Brain pericyte (primary cell): ENCODE measurements at regions not wholly inside any gene's neighbourhood (a gene's known extent, or its start where the extent isn't known, plus 50 kb on each side); places are given as distances from the start of the nearest gene placed in this dataset.
A peak's percentile ranks its signal among the peaks of the same experiment; 100 is the strongest.
"Not testable (repeated sequence)": the region's sequence is repeated elsewhere in the genome, so short reads cannot be mapped to it uniquely, and the experiment has no call there.

Source experiments
- DNase-seq: peaks from one replicate; pipeline ENCODE4 v3.0.0-alpha.2; 2012; ENCODE audit warnings: low read depth, low spot score

DNA sequence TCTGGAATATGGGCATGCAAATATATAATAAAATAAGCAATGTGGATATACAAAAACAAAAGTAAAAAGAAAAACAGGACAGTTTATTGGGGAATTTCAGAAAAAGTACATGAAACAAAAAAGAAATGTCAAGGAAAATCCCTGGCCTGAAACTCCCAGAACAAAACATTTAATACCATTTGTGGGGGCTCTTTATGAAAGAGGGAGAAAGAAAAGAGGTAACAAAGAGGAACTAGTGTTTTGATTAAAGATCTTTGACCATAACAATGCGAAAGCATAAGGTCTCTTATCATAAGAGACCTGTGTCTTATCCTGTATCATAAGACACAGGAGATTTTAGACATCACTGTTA is 88.6 kb upstream of the ARID1B start:
- no peak for DNase-seq

DNA sequence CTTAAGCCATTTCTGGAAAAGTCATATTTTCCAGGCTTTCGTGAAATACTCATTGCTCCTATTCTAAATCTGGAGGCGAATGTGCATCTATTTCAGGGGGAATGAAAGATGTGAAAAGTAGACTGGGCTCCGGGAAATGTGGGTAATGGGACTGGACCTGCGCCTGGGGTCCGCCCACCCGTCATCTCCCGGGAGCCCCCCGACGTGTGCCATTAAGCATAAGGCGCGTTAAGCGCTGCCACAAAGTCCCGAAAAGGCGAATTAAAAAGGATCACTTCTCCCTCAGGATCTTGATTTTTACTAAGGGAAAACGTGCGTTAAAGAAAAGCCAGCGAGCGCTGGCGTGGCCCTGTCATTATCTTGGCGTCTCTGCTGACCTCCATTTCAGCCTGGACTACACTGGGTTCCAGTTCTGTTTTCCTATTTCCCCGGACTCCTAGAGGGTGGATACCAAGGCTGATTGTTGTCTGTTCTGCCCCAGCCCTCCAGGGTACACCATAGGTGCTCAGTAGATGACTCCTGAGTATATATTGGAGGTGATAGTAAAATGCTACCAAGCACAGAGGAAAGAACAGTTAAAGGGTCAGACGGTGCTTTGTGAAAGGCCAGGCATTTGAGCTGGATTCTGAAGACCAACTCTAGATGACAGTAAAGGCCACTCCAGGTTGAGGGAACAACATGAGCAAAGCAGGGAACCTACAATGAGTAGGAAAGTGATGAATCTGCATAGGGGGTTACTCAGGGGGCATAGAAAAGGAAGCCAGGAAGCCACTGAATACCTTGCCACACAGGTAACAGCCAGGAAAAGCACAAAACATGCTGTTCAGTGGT is 89.2 kb upstream of the ARID1B start:
- no peak for DNase-seq

DNA sequence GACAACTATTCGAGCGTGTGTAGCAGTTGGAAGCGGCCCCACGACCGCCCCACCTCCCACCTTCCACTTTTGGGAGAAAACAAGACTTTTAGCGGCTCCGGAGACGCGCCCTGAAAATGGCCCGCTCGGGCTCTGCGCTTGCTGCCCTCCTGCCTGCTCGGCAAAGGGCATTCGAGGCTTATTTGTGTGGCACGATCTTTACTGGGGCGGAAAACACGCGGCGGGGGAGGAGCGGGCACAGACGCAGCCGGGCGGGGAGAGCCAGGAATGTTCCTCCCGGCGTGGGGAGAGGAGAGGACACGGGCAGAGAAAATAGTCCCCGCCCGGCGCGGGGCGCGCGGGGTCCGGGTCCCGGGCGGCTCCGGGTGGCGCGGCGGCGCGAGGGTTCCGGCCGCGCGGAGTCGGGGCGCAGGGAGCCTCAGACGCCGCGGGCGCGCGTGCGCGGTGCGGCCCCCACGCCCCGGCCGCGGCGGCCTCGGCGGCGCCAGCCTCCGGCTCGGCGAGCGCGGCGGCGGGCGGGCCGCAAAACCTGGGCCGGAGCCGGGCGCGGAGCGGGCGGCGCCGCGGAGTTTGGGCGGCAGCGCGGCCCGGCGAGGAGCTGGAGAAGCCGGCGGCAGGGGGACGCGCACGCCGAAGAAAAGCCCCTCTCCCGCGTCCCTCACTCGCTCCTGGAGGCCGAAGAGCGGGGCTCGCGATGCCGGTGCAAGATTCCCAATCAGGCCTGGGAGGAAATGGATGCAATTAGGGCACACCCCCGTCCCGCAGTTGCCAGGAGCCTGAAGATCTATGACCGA is 90.0 kb upstream of the ARID1B start:
- DNase-seq = peak; percentile 71

DNA sequence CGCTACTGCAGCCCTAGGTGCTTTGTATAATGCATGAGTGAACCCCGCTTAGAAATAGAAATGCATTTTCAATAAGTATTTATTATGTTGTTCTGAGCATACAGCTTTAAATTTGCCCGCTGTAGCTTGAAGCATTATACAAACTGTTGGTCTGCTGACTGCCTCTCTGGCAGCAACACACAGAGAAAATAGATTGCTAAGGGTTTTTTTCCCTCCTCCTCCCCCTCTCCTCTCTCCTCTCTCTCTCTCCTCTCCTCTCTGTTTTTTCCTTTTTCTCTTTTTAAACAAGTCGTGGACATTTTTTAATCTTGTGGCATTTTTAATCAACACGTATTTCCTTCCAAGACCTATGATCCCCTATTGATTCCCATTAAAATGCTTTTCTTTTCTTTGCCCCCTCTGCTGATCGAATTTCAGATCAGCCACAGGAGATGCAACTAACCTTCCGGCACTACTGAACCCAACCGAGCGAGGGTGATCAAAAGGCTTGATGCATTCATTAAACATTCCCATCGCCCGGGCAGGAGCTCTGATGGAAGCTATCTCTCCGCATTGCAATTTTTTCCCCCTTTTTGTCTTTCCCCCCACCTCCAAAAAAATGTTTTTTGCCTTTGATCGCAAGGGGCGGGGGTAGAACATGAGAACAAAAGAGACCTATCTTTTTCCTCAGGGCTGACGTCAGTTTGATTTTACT is 90.7 kb upstream of the ARID1B start:
- DNase-seq = peak; percentile 41

DNA sequence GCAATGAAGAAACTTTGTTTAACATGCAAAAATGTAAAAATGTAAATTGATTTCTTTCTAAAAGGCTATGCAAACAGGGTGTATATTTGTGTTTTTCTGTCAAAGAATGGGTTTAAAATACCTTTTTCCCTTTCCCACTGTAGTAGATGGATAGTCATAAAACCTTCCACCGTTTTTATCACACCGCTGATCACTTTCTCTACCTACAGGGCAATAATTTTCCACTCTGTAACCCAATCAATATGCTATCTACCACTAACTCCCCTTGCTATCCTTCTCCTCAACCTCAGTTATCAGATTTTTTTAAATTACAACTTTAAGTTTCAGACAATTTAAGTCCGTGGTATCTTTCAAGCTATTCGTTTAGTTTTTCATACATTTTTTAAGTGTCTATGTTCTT is 91.4 kb upstream of the ARID1B start:
- DNase-seq = no peak

DNA sequence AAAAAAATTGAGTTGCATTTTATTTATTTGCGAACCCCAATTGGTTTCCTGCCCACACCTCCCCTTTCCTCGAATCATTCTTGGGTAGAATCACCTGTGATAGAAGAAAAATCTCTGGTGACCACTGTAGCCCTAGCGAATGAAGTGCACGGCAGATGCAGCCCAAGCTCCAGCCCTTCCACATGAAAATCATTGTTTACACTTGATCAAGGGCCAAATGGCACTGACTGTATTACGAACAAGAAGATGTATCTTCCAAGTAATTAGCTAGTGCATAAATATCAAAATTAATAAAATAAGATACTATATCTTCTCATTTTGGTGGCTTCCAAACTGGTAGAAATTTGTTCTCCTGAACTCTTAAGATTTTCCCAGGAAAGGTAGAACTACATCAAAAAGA is 93.4 kb upstream of the ARID1B start:
- DNase-seq = no peak

DNA sequence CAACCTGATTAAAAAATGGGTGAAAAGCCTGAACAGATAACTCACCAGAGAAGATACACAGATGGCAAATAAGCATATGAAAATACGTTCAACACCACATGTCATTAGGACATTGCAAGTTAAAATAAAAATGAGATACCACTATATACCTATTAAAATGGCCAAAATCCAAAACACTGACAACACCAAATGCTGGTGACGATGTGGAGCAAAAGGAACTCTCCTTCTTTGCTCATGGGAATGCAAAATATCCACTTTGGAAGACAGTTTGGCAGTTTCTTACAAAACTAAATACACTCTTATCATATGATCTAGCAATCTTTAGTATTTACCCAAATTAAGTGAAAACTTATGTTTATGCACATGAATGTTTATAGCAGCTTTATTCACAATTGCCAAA is 100.5 kb upstream of the ARID1B start:
- no peak for DNase-seq

DNA sequence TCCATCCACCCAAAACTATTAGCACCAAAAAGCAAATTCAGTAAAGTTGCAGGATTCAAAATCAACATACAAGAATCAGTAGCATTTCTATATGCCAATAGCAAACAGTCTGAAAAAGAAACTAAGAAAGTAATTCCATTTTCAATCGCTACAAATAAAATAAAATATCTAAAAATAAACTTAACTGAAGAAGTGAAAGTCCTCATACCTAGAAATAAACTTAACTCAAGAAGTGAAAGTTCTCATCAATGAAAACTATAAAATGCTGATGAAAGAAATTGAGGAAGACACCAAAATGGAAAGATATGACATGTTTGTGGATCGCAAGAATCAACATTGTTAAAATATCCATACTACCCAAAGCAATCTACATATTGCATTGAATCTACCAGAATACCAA is 103.0 kb upstream of the ARID1B start:
- DNase-seq = no peak

DNA sequence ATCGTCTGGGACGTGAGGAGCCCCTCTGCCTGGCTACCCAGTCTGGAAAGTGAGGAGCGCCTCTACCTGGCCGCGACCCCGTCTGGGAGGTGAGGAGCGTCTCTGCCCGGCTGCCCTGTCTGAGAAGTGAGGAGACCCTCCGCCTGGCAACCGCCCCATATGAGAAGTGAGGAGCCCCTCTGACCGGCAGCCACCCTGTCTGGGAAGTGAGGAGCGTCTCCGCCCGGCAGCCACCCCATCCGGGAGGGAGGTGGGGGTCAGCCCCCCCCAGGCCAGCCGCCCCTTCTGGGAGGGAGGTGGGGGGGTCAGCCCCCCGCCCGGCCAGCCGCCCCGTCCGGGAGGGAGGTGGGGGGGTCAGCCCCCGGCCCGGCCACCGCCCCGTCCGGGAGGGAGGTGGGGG is 107.1 kb upstream of the ARID1B start:
- not testable (repeated sequence) for DNase-seq

DNA sequence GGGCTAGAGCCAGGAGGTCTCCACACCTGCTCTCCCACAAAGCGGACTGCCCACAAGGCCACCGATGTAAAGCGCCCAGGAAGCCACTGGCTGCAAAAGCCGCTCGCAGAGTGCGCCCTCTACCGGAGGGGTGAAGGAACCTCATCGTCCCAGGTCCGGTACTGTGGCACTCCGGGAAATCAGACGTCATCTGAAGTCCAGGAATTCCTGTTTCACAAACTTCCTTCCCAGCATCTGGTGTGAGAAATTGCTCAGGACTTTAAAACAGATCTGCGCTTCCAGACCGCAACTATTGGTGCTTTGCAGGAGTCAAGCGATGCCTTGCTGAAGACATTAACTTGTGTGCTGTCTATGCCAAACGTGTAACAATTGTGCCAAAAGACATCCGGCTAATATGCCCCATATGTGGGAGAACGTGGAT is 115.1 kb upstream of the ARID1B start:
- DNase-seq = no peak

DNA sequence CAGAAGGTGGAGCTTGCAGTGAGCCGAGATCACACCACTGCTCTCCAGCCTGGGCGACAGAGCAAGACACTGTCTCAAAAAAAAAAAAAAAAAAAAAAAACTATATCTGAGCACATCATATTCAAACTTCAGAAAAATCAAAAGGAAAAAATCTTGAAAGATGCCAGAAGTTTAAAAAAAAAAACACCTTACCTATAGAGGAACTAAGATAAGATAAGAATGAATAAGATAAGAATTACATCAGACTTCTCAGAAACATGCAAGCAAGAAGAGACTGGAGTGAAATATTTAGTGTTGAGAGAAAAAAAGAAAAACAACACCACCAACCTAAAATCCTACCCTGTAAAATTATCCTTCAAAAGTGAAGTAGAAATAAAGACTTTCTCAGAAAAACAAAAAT is 116.8 kb upstream of the ARID1B start:
- no peak for DNase-seq

DNA sequence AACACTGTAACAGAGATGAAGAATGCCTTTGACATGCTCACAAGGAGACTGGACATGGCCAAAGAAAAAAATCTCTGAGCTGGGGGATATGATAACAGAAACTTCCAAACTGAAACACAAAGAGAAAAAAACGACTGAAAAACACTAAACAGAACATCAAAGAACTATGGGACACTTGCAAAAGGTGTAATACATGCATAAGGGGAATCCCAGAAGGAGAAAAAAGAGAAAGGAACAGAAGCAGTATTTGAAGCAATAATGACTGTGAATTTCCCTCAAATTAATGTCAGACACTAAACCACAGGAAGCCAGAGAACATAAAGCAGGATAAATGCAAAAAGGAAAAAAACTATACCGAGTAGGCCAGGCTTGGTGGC is 117.4 kb upstream of the ARID1B start:
- no peak for DNase-seq

DNA sequence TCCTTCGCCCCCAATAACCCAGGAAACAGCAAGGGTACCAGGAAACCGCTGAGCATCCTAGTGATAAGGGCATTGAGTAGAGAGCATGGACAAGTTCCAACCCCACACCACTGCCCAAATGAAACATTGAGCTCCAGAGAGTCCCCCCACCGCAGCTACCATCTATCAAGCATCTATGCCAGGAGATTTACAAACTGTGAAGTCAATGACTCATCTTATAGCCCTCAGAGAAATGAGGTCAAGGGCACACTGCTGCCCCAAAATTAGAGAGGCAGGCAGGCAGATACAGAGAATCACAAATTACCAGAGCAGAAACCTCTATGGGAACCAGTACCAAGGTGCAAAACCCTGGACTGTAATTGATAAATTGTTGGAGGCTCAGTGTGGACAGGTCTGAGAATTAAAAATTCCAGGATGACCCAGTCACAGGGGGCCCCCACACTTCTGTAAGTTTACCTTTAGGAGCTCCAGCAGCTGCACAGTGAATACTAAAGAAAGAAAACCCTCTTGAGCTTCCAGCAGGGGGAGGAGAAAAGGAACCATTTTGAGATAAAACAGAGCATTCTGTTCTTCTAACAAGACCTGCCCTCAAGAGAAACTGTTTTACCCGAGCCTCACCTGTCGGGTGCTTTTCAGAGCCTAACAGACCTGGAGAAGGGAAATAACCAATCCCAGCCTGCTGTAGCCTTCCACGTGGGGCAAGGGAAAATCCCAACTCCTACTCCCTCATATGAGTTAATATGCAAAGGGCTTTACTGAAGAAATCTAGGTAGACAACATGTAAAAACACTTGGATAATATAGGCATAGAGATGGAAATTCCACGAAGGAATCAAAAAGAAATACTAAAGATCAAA is 118.0 kb upstream of the ARID1B start:
- no peak for DNase-seq

DNA sequence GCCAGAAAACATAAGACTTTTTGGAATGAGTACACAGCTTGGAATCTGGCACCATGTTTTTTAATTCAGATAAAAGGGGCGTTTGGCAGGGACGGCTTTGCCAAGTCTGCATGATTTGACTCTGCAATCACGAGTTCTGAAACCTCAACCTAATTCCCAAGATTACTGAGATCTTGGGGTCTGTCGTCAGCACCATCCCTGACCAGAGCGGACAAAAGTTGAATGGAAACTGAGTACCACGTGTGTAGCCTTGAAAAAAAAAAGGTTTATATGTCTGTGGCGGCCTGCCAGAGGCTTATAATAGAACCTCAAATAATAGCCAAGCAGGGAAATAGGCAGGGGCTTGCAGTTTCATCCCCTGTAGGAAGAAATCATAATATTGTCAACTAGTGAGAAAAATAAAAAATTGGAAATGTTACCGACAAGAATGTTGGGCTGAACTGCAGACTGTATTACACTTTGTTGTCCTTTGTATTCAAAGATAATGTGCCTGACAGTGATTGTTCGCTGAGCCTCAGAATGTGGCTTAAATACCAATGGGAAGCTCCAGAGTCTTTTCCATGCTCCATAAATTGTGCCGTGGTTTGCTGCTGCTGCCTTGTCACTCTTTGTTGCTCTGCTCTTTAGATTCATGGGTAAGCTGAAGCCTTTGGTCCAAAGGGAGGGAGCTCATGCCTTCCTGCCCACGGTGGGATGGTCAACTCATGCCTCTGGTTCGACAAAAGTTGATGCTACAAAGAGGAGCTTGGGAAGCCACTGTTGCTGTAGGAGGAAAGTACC is 118.8 kb upstream of the ARID1B start:
- no peak for DNase-seq

DNA sequence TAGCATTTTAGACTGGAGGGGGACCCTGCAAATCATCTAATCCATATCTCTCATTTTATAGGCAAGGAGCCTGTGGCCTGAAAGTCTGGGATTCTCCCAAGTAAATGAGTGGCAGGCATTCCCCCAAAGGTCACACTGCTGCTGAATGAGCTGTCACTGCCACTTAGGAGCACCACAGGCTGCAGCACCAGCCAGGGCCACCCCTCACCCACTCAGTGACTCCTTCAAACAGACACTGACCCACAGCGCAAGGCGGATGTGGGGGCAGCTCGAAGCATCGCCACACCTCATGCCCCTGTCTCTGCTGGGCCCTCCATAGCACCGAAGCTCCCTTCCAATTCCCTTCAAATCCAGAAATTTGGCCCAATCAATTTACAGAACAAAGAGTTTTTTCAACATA is 119.9 kb upstream of the ARID1B start:
- no peak for DNase-seq

DNA sequence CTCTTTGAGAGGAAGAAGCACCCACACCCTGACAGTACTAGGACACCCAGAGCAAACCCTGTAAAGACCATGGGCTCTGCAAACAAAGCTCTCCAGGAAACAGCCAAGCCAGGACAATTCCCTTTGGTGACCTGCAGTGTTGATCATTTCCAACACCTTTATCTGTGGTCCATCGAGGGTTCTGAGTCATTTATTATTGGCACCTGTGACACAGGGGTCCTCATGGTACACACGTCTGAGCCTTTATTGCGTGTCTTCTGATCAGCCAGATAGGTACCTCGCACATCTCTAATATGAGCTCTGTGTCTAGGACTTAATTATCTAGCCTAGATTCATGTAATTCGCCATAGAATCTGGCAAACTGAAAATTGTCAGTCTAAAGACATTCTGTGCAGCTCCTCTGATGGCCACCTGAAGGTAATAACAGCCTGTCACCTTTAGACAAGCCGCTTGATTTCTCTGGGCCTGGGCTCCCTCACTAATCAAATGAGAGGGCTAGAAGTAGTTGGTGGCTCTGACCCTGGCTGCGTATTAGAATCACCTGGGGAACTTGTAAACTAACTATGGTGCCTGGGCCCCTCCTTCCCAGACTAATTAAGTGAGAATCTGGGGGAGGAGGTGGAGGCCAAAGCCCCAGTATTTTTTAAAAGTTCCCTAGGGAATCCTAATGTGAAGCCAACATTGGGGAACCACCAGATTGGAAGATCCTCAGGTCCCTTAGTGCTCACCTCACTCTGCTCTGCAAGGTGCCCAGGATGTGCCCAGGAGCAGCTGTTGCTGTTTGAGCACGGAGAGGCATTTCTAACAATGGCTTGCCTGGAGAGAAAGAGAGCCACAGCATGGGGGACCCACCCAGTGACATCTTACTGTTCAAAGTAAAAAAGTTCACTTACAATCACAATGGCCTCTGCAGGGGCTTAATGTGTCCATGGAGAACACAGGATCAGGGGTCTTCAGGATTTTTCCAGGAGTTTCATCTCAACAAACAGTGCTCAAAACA is 122.0 kb upstream of the ARID1B start:
- no peak for DNase-seq

DNA sequence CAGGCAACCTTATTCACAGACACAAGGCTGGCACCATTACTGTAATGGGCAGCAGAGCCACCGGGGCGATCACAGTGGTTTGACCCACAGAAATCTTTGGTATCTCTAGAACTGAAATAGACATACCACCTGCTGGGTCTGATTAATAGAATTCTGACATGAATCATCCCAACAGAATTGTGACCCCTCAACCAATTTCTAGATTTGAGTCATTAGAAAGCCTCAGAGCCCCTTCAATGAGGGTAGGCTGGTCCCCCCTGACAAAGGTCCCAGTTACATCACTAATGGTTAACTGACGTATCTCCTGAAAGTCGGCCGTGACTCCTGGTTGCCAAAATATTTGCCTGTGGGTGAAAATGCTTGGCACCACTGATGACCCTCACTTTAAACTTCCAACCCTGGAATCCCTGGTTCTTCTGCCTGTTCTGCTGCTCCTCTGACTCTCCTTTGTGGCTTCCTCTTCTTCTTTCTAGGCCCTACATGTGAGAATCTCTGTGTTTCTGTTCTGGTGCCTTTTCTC is 124.9 kb upstream of the ARID1B start:
- no peak for DNase-seq

DNA sequence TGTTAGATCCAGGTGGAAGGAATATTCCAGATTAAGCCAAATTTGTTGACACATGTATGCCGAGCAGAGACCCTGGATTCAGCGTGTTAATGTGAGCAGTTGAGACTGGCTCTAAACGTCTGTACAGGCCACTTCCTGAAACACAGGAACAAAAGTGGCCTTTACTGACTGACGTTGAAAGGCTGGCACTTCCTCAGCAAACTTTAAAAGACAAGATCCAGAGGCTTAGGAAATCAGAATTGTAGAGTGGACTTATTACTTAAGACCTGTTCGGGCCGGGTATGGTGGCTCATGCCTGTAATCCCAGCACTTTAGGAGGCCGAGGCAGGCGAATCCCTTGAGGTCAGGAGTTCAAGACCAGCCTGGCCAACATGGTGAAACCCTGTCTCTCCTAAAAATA is 125.7 kb upstream of the ARID1B start:
- DNase-seq = no peak

DNA sequence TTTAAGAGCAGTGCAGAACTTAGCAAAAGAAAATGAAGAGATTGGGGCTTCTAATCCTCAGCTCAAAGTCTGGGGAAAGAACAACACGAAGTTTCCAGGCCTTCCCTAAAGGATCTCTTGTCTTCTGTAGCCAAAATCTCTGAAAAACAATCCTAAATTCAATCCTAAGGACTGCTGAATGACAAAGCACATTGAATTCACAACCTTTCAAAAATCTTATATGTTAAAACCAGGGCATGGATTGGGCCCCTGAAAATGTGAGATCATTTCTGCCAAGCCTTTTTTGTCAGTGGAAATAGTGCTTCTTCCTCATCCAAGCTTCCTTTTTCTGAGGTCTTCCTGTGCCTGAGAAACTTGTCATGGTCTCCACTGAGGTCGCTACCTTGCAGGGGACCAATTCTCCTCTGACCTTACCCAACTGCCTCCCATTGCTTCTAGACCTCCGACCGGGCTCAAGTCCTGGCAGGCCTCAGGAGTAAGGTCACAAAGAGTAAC is 126.2 kb upstream of the ARID1B start:
- no peak for DNase-seq
